K562 (cell line): ENCODE measurements at regions not wholly inside any gene's neighbourhood (a gene's known extent, or its start where the extent isn't known, plus 50 kb on each side); places are given as distances from the start of the nearest gene placed in this dataset.

Experiments
- ATAC-seq: fragments of 200-7000 bp; cut with Tn5 transposase; 3 replicates; pipeline ENCODE4 v1.9.1; 2020; ENCODE audit warnings: moderate library complexity
- BruUV-seq: library from RNA; stranded (reverse); fragments of 400-500 nt; replicated peaks from 2 replicates; lab custom pipeline; 2021; lab: Mats Ljungman, UMichigan
- CTCF ChIA-PET: fragments of 300-600 bp; formaldehyde crosslinking; extraction: SDS; loops from one replicate; lab custom pipeline; 2021; ENCODE audit warnings: low intra/inter-chr PET ratio; lab: Yijun Ruan, JAX
- POLR2A ChIA-PET: fragments of 300-600, 350-650 bp; sonication (Branson Sonifier 250); formaldehyde crosslinking; extraction: SDS; loops from one replicate; lab custom pipeline; 2021; ENCODE audit warnings: antibody characterized with exemption, inconsistent platforms; lab: Yijun Ruan, JAX
- DNase-seq, 4 experiments: peaks; one replicate each; pipeline versions ENCODE4 v3.0.0 to v3.0.0-alpha.2; 2011 to 2018; ENCODE audit warnings: low spot score in 3 of 4, mixed read lengths in 3 of 4; ENCODE audit errors: extremely low read depth in 1 of 4
- FAIRE-seq: peaks from 2 replicates; lab custom pipeline; 2011; peaks lifted over from hg19 to GRCh38; lab: Jason Lieb, UNC
- H2AFZ ChIP-seq: 2 replicates; pipeline ENCODE4 v1.6.0; 2011; ENCODE audit warnings: low read depth, low read length, control low read depth, inconsistent platforms
- H3K27ac ChIP-seq: fragments of 200-600 bp; 3 replicates; pipeline ENCODE4 v1.8.0; 2011; ENCODE audit warnings: low read depth, mild to moderate bottlenecking, control low read depth, inconsistent platforms, low read length, moderate library complexity, mixed read lengths; ENCODE audit errors: extremely low read depth
- H3K27me3 ChIP-seq, 2 experiments: fragments of 300-600 bp in 1 of 2; 2 replicates in 1 of 2; 3 replicates in 1 of 2; pipeline versions ENCODE4 v1.6.0 to v1.8.0; 2011; ENCODE audit warnings: inconsistent platforms in 2 of 2, low read length in 2 of 2, mild to moderate bottlenecking in 1 of 2, mixed read lengths in 1 of 2, moderate library complexity in 1 of 2; ENCODE audit not compliant: control insufficient read depth in 2 of 2, insufficient read depth in 2 of 2
- H3K36me3 ChIP-seq: fragments of 300-600 bp; 3 replicates; pipeline ENCODE4 v1.8.0; 2011; ENCODE audit warnings: mild to moderate bottlenecking, low read length, inconsistent platforms; ENCODE audit not compliant: control insufficient read depth, insufficient read depth
- H3K4me1 ChIP-seq, 2 experiments: fragments of 200-600 bp in 1 of 2; replicated peaks in 1 of 2; 2 replicates in 1 of 2; 3 replicates in 1 of 2; pipeline versions ENCODE4 v1.5.1 to v1.8.0; 2011; ENCODE audit warnings: inconsistent platforms in 2 of 2, low read length in 2 of 2, mild to moderate bottlenecking in 1 of 2, mixed read lengths in 1 of 2, moderate library complexity in 1 of 2; ENCODE audit not compliant: control insufficient read depth in 2 of 2, insufficient read depth in 2 of 2
- H3K4me2 ChIP-seq: 2 replicates; pipeline ENCODE4 v1.6.1; 2011; ENCODE audit warnings: low read length, control low read depth, inconsistent platforms, mixed read lengths; ENCODE audit not compliant: insufficient read depth
- H3K4me3 ChIP-seq: fragments of 200-600 bp; sonication (generic), shearing (Covaris generic); 2 replicates; pipeline ENCODE4 v1.5.1; 2016; ENCODE audit warnings: control low read depth, inconsistent platforms
- H3K79me2 ChIP-seq: fragments of 200-600 bp; 3 replicates; pipeline ENCODE4 v1.8.0; 2011; ENCODE audit warnings: low read length, inconsistent platforms; ENCODE audit not compliant: control insufficient read depth, insufficient read depth
- H3K9ac ChIP-seq, 2 experiments: 2 replicates each; pipeline versions ENCODE4 v1.6.0 to v1.6.1; 2011; ENCODE audit warnings: low read depth in 2 of 2, low read length in 2 of 2, control low read depth in 1 of 2, inconsistent platforms in 1 of 2, mild to moderate bottlenecking in 1 of 2, mixed read lengths in 1 of 2; ENCODE audit not compliant: insufficient read depth in 1 of 2
- H3K9me1 ChIP-seq: one replicate; pipeline ENCODE4 v1.6.0; 2011; ENCODE audit warnings: inconsistent platforms, mild to moderate bottlenecking, low read length, moderate library complexity; ENCODE audit not compliant: control insufficient read depth, insufficient read depth
- H3K9me3 ChIP-seq: replicated peaks from 2 replicates; pipeline ENCODE4 v1.5.1; 2011; ENCODE audit warnings: low read depth, low read length, inconsistent platforms; ENCODE audit not compliant: control insufficient read depth, insufficient read depth
- H4K20me1 ChIP-seq: replicated peaks from 2 replicates; pipeline ENCODE4 v1.6.1; 2011; ENCODE audit warnings: low read length, inconsistent platforms, mixed read lengths; ENCODE audit not compliant: control insufficient read depth, insufficient read depth
- GTF2A2 ChIP-seq: IDR thresholded peaks from 2 replicates; pipeline ENCODE4 v1.6.1; 2016; ENCODE audit warnings: mild to moderate bottlenecking, missing genetic modification characterization, missing compliant biosample characterization
- HOXB6 ChIP-seq: fragments of 250-450 bp; sonication (Bioruptor Pico); IDR thresholded peaks from 2 replicates; pipeline ENCODE4 v1.5.1; 2022; ENCODE audit warnings: mild to moderate bottlenecking, borderline replicate concordance
- PBX2 ChIP-seq, 2 experiments: IDR thresholded peaks in 1 of 2; conservative IDR thresholded peaks in 1 of 2; 2 replicates each; pipeline ENCODE4 v1.6.1; 2016; ENCODE audit warnings: low read depth in 2 of 2, mild to moderate bottlenecking in 1 of 2, missing compliant biosample characterization in 1 of 2, missing genetic modification characterization in 1 of 2, moderate library complexity in 1 of 2
- POLR2A ChIP-seq: fragments of 450-650 bp; conservative IDR thresholded peaks from 2 replicates; pipeline ENCODE4 v1.6.1; 2016
- SMAD3 ChIP-seq: fragments of 450-650 bp; formaldehyde crosslinking; conservative IDR thresholded peaks from 2 replicates; pipeline ENCODE4 v1.4.0; 2020; ENCODE audit warnings: mild to moderate bottlenecking
- TAF1 ChIP-seq: IDR thresholded peaks from 2 replicates; pipeline ENCODE4 v1.6.1; 2011; ENCODE audit warnings: mild to moderate bottlenecking, low read length, moderate library complexity; ENCODE audit not compliant: insufficient read depth, control insufficient read depth, severe bottlenecking; ENCODE audit errors: extremely low read depth
- TAF15 ChIP-seq: fragments of 200-400 bp; formaldehyde crosslinking; IDR thresholded peaks from 2 replicates; pipeline ENCODE4 v1.6.1; 2017; ENCODE audit warnings: mild to moderate bottlenecking, low read depth, low read length, moderate library complexity
- USF1 ChIP-seq: sonication (generic); formaldehyde crosslinking; IDR thresholded peaks from 2 replicates; pipeline ENCODE4 v1.9.0; 2022; ENCODE audit warnings: mild to moderate bottlenecking, missing genetic modification reagents
- ZBTB11 ChIP-seq, 3 experiments: fragments of 200-800 bp in 1 of 3; fragments of 250-450 bp in 1 of 3; fragments of 450-650 bp in 1 of 3; sonication (Bioruptor Pico) in 1 of 3; sonication (Bioruptor generic) in 1 of 3; formaldehyde crosslinking in 1 of 3; IDR thresholded peaks; 2 replicates each; pipeline versions ENCODE4 v1.6.1 to v1.8.0; 2016 to 2022; ENCODE audit warnings: mild to moderate bottlenecking in 2 of 3, missing genetic modification characterization in 2 of 3, missing compliant biosample characterization in 1 of 3, moderate library complexity in 1 of 3
- ZKSCAN3 ChIP-seq: fragments of 250-450 bp; sonication (Bioruptor Pico); IDR thresholded peaks from 2 replicates; pipeline ENCODE4 v1.4.0; 2020
- ZNF395 ChIP-seq: fragments of 200-800 bp; sonication (Bioruptor generic); IDR thresholded peaks from 2 replicates; pipeline ENCODE4 v1.6.1; 2017; ENCODE audit warnings: missing genetic modification characterization, missing compliant biosample characterization
- WGBS: fragments of 100-300 bp; shearing (Covaris generic); methylation state at CpG from one replicate; pipeline ENCODE4 v1.1.6; 2016; ENCODE audit warnings: low coverage, mixed read lengths; ENCODE audit not compliant: insufficient coverage; ENCODE audit errors: missing lambda C conversion rate; 5-methylcytosine and 5-hydroxymethylcytosine counted together
- in situ Hi-C: fragments of 300-500 bp; cut with MboI; formaldehyde crosslinking; loops from 4 replicates; pipeline ENCODE4 v1.15.0; 2018; ENCODE audit warnings: inconsistent platforms, mixed read lengths
- intact Hi-C: fragments of 100-400 bp; cut with micrococcal nuclease; formaldehyde crosslinking; loops from 2 replicates; pipeline ENCODE4 v1.14.2; 2022

GRCh38 chr3:14278799-14279625, 100.4 kb downstream of the LSM3 start:
- DNase-seq (peak; percentile 55 to 67 (median 62)), FAIRE-seq (no peak), ATAC-seq (peak; percentile 24)
- no peak overlapping the region for H3K4me3 ChIP-seq
- no peaks in the 10 kb centered on the region for H3K27me3 ChIP-seq
- no peaks in the 10 kb centered on the region for H3K9me1 ChIP-seq
- ChIA-PET POLR2A (interaction anchor here (0.5 to 1.4 kb wide), 6 partner anchors 10 to 89 kb away, joined by 3 to 5 read pairs (median 3); no protein-coding TSS in a partner anchor), CTCF (no interaction called here)
- H3K79me2 ChIP-seq = no peaks in the 10 kb centered on the region
- intact Hi-C loops = loop anchor here (5.0 kb wide), 1 partner anchor 93 kb away; no protein-coding TSS in a partner anchor
- H3K4me2 ChIP-seq = no peak overlapping the region
- peaks cover 22 to 34% of the 10 kb centered on the region in 2 experiments for H3K4me1 ChIP-seq
- no peaks in the 10 kb centered on the region for H3K9me3 ChIP-seq
- BruUV-seq = no TSS peak
- in situ Hi-C loops = no loop called here
- peak overlapping the region in 1 of 2 experiments; percentile 80; a peak in 2 of 4 replicates for H3K9ac ChIP-seq
- WGBS = 54% methylated on average over 13 of the region's 13 CpGs
- H3K36me3 ChIP-seq = no peaks in the 10 kb centered on the region
- peak overlapping the region; percentile 20; the same call in 1 of the 2 replicates for H2AFZ ChIP-seq
- H4K20me1 ChIP-seq = no peaks in the 10 kb centered on the region
- H3K27ac ChIP-seq = no peak overlapping the region
- TF ChIP-seq GTF2A2 (tag) = no peak
- TF ChIP-seq ZNF395 = no peak
- TF ChIP-seq PBX2 (CRISPR knock-in tag; IDR thresholded peaks at IDR 0.05; ENCODE audit: low read depth) = no peak
- TF ChIP-seq PBX2 (tag; conservative IDR thresholded peaks at IDR 0.05; ENCODE audit: low read depth) = no peak; the same call in 1 of the 2 replicates
- no peak for TF ChIP-seq HOXB6
- no peak for TF ChIP-seq ZKSCAN3 (CRISPR knock-in tag)
- TF ChIP-seq ZBTB11 (CRISPR knock-in tag; IDR thresholded peaks at IDR 0.05) = no peak
- no peak for TF ChIP-seq SMAD3
- no peak for TF ChIP-seq TAF1
- no peak for TF ChIP-seq TAF15
- peak; percentile 79 for TF ChIP-seq USF1 (CRISPR knock-in tag)
- no peak for TF ChIP-seq POLR2A
